Pancreas (tissue), 10 donors: ENCODE measurements at regions not wholly inside any gene's neighbourhood (a gene's known extent, or its start where the extent isn't known, plus 50 kb on each side); places are given as distances from the start of the nearest gene placed in this dataset.

Experiments
- ATAC-seq, 4 donors: fragments of 200-7000 bp; cut with Tn5 transposase; one replicate each; pipeline versions ENCODE4 v1.8.0 to v1.9.1; 2020; ENCODE audit warnings: mild to moderate bottlenecking in 4 of 4, moderate library complexity in 4 of 4
- DNase-seq, 6 donors: peaks; one replicate each; pipeline ENCODE4 v3.0.0-alpha.2; 2020
- FAIRE-seq: peaks from 2 replicates; lab custom pipeline; 2012; peaks lifted over from hg19 to GRCh38; lab: Jason Lieb, UNC
- H3K27ac ChIP-seq, 4 donors: fragments of 200-600 bp; sonication (generic); 1 replicate in 3 of 4; 2 replicates in 1 of 4; pipeline versions ENCODE4 v1.5.0 to v1.8.0; 2020
- H3K27me3 ChIP-seq, 4 donors: fragments of 200-600 bp; one replicate each; pipeline ENCODE4 v1.8.0; 2021
- H3K36me3 ChIP-seq, 3 donors: fragments of 200-600 bp; sonication (generic) in 1 of 3; one replicate each; pipeline versions ENCODE4 v1.5.0 to v1.8.0; 2020 to 2021
- H3K4me1 ChIP-seq, 3 donors: fragments of 200-600 bp; one replicate each; pipeline ENCODE4 v1.8.0; 2021
- H3K4me3 ChIP-seq, 4 donors: fragments of 200-600 bp; sonication (generic) in 2 of 4; one replicate each; pipeline versions ENCODE4 v1.5.0 to v1.8.0; 2020 to 2021
- H3K9me3 ChIP-seq, 4 donors: fragments of 200-600 bp; one replicate each; pipeline ENCODE4 v1.8.0; 2021
- CTCF ChIP-seq, 4 donors: fragments of 200-600 bp; sonication (generic) in 3 of 4; IDR thresholded peaks; one replicate each; pipeline versions ENCODE4 v1.5.0 to v1.8.0; 2021; ENCODE audit warnings: antibody characterized with exemption in 4 of 4
- WGBS, 2 donors: extraction: QIAGEN DNeasy Blood & Tissue Kit; methylation state at CpG; one replicate each; pipeline ENCODE4 v1.1.7; 2013; 5-methylcytosine and 5-hydroxymethylcytosine counted together
- intact Hi-C, 3 donors: fragments of 100-400 bp; cut with DNase I; formaldehyde crosslinking; loops; one replicate each; pipeline versions ENCODE4 v1.11.1 to v1.14.2; 2022
- donor health status: healthy with polysubstance abuse.
- donor health status: DM: no; HTN: no; CAD: no; lungs with moderate emphysema.
- donor health status: DM: no; HTN: no; CAD: no.
- donor health status: control.
- donor health status: control.
- donor health status: Bipolar disorder and iron deficiency.
- donor health status: DM: yes; HTN: yes; CAD: no.
- donor health status: DM: no; HTN: no; CAD: no.
- donor health status: DM: no; HTN: no; CAD: no.
- donor health status: DM: yes; HTN: yes; CAD: no.

GRCh38 chr7:130831322-130831721 lies 97.3 kb upstream of the KLF14 start:
- ATAC-seq (peak in 1 of 4 donors; percentile 62), DNase-seq (no peak), FAIRE-seq (no peak)
- Histone ChIP-seq H3K4me3 (no peak overlapping the region), H3K9me3 (no peaks in the 10 kb centered on the region), H3K27me3 (no peaks in the 10 kb centered on the region), H3K27ac (no peak overlapping the region), H3K4me1 (no peaks in the 10 kb centered on the region), H3K36me3 (no peaks in the 10 kb centered on the region)
- TF ChIP-seq CTCF (IDR thresholded peaks at IDR 0.05): no peak
- WGBS, 2 donors: 40 to 44% methylated on average over 3 of the region's 3 CpGs
- intact Hi-C loops: no loop called here

- no peaks in the 10 kb centered on the region for H3K4me1 ChIP-seq
- no peak overlapping the region for H3K27ac ChIP-seq
- TF ChIP-seq CTCF (IDR thresholded peaks at IDR 0.05): peak; percentile 31 to 60 (median 54)
- no peaks in the 10 kb centered on the region for H3K9me3 ChIP-seq
- DNase-seq (no peak), FAIRE-seq (peak; percentile 91), ATAC-seq (peak in 3 of 4 donors; percentile 51 to 85 (median 69))
- H3K4me3 ChIP-seq: no peak overlapping the region
- H3K36me3 ChIP-seq: no peaks in the 10 kb centered on the region
- 30 to 45% methylated on average over 6 of the region's 6 CpGs for WGBS, 2 donors
- H3K27me3 ChIP-seq: no peaks in the 10 kb centered on the region
- intact Hi-C loops: no loop called here
Observed at GRCh38 chr7:130831817-130832481, 97.9 kb upstream of the KLF14 start.

- DNase-seq (no peak), FAIRE-seq (no peak), ATAC-seq (peak in 1 of 4 donors; percentile 35)
- Histone ChIP-seq H3K27me3 (no peaks in the 10 kb centered on the region), H3K4me1 (no peaks in the 10 kb centered on the region), H3K4me3 (no peak overlapping the region), H3K36me3 (no peaks in the 10 kb centered on the region), H3K9me3 (no peaks in the 10 kb centered on the region), H3K27ac (no peak overlapping the region)
- WGBS, 2 donors: 53 to 85% methylated on average over 1 of the region's 1 CpG
- intact Hi-C loops: no loop called here
- no peak for TF ChIP-seq CTCF (IDR thresholded peaks at IDR 0.05)
Observed at GRCh38 chr7:130838738-130839137, 104.7 kb upstream of the KLF14 start.

- Histone ChIP-seq H3K36me3 (no peaks in the 10 kb centered on the region), H3K4me3 (no peak overlapping the region), H3K27ac (no peak overlapping the region), H3K27me3 (no peaks in the 10 kb centered on the region), H3K4me1 (no peaks in the 10 kb centered on the region), H3K9me3 (no peaks in the 10 kb centered on the region)
- DNase-seq (no peak), FAIRE-seq (no peak), ATAC-seq (no peak)
- TF ChIP-seq CTCF (IDR thresholded peaks at IDR 0.05): no peak
- intact Hi-C loops: no loop called here
- WGBS, 2 donors: 83 to 84% methylated on average over 2 of the region's 2 CpGs
Observed at GRCh38 chr7:130840599-130840998, 106.6 kb upstream of the KLF14 start.

GRCh38 chr7:130841416-130841815 lies 107.4 kb upstream of the KLF14 start:
- Histone ChIP-seq H3K4me1 (no peaks in the 10 kb centered on the region), H3K36me3 (no peaks in the 10 kb centered on the region), H3K4me3 (no peak overlapping the region), H3K27me3 (no peaks in the 10 kb centered on the region), H3K9me3 (no peaks in the 10 kb centered on the region), H3K27ac (no peak overlapping the region)
- no peak for DNase-seq
- TF ChIP-seq CTCF (IDR thresholded peaks at IDR 0.05): no peak
- 63 to 66% methylated on average over 7 of the region's 7 CpGs for WGBS, 2 donors
- FAIRE-seq: no peak
- no peak for ATAC-seq
- intact Hi-C loops: no loop called here
